C1 segment of cervical spinal cord (tissue), 14 donors: ENCODE measurements at regions not wholly inside any gene's neighbourhood (a gene's known extent, or its start where the extent isn't known, plus 50 kb on each side); places are given as distances from the start of the nearest gene placed in this dataset.
"Not testable (repeated sequence)": the region's sequence is repeated elsewhere in the genome, so short reads cannot be mapped to it uniquely, and the experiment has no call there.

Source experiments
- DNase-seq, 14 donors: peaks; one replicate each; lab custom pipeline; 2025; lab: John Stamatoyannopoulos, UW

DNA sequence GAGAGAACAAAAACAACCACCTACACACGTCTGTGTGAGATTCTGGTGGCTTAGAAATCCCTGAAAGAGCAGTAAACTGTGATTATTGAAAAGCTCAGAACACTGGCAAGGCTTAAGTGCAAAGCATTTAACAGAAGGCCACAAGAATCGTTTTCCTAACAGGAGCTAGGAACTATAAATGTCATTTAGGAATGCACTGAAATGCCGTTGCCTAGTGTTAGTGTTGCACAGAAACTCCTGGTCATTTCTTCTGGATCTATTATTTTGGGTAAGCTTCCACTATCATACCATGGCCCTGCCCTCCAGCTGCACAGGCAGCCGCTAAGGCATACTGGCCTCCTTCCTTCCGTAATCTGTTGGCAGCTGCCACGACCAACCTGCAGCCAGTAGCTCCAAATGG, 923.2 kb downstream of the NLGN4X start:
- DNase-seq, result no peak

GRCh38 chrX:5295004-5295403, 933.7 kb downstream of the NLGN4X start:
- DNase-seq, result no peak

- DNase-seq, result no peak
Measured at GRCh38 chrX:5290635-5291034, 938.0 kb downstream of the NLGN4X start.

DNA sequence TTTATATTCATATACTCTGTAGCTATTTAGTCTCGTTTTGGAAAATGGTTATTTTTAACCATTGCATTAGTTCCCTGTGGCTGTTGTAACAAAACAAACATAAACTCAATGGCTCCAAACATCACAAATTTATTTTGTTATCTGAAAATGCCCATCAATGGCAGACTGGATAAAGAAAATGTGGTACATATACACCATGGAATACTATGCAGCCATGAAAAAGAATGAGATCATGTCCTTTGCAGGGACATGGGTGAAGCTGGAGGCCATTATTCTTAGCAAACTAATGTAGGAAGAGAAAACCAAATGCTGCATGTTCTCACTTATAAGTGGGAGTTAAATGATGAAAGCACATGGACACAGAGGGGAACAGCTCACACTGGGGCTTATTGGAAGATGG, 938.7 kb downstream of the NLGN4X start:
- DNase-seq, result not testable (repeated sequence)

GRCh38 chrX:5278908-5279307, 949.8 kb downstream of the NLGN4X start:
- DNase-seq, result no peak

DNA sequence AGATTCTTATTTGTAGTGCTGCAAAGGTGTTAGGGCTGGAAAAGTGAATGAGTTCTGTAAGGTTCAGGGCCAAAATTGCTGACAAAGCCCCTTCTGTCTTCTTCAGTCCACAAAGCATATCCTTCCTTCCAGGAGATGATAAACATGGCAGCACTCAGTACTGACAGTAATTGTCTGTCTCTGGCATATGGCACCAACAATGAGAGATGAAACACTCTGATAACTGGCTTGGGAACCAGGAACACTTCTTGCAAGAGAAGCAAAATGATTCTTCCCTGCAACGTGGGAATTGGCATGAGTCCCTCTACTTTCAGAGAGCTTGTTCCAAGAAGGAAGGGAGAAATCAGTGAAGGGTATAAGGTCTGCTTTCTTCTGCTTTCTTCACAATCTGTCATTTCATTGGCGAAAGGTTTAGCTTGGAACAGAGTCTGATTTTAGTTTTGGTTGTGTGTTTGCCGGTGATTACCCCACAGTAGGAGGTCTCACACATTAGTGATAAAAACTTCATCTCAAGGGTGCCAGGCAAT, 963.3 kb downstream of the NLGN4X start:
- no peak for DNase-seq

GRCh38 chrX:5250106-5250505, 978.6 kb downstream of the NLGN4X start:
- no peak for DNase-seq

GRCh38 chrX:5242091-5242790, 986.4 kb downstream of the NLGN4X start:
- no peak for DNase-seq

GRCh38 chrX:5236749-5237148, 991.9 kb downstream of the NLGN4X start:
- no peak for DNase-seq

- no peak for DNase-seq
Measured at GRCh38 chrX:5236096-5236495, 992.6 kb downstream of the NLGN4X start.

DNA sequence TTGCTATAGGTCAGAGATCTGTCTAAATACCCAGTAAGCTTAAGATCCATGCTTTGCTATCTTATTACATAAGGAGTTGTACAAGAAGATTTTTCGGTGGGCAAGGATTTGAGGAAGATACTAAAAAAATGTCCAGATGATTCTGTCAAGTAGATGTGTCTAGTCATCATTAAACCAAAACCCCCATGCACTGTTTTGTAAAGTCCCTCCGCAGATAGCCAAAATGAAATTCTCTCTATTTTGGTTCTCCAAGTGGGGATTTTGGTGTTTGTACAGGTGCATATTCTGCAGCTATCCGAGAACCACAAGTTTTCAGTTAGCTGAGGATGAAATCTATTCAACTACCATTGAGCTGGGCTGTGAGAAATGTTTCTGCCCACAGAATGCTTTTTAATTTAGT, 994.8 kb downstream of the NLGN4X start:
- DNase-seq, result no peak

DNA sequence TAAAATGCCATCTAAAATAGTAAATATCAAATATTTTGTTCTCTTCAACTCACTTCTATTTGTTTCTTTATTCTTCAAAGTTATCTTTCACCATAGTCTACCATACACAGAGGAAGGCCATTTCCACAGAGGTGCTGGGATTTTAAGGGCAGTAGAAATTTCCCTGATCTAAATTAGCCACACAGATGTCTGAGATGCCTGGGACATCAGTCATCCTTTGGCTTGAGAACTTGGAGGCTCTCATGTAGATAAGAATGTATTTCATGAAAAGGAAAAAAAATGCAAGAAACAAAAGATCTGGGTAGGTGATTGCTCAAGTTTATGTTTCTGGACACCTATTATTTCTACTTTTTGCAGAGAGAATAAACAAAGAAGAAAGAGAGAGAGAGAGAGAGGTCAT, 1008.2 kb downstream of the NLGN4X start:
- DNase-seq, result no peak

- no peak for DNase-seq
Measured at GRCh38 chrX:5194806-5195205, 1033.9 kb downstream of the NLGN4X start.

GRCh38 chrX:5180135-5180741, 1048.4 kb downstream of the NLGN4X start:
- DNase-seq, result no peak

DNA sequence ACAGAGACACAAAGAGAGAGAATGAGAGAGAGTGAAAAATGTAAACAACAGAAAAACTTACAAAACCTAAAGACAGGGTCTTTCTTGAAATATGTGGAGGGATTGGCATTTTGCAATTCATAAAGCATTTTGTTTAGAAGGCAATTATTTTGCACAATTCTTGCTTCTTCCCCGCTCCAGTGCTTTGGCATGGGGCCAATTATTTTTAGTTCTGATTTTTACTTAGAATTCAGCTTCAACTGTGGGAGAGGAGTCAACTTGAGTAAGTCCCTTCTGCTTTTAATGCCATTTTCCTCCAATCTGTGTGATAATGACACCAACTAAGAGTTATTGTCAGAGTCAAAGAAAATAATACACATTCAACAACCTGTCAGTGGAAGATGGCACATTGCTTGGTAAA, 1051.9 kb downstream of the NLGN4X start:
- DNase-seq, result no peak

- no peak for DNase-seq
Measured at GRCh38 chrX:5163663-5164062, 1065.0 kb downstream of the NLGN4X start.

DNA sequence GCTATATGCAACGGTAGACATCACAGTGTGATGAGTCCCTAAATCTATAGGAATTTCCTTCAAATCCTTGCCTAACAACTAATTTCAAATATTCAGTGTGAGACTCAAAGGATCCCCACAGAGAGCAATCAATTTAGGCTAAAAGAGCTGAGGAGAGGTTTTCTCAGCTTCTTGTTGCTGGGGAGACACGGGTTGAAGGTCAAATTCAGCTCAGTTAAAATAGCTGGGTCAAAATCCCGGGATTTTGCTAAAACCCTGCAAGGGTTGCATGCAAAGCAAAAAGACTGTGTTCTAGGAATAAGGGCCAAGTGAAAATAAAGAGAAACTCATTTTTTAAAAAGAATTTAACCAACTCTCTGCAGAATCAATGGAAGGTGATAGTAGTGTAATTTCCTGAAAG, 1073.4 kb downstream of the NLGN4X start:
- no peak for DNase-seq

DNA sequence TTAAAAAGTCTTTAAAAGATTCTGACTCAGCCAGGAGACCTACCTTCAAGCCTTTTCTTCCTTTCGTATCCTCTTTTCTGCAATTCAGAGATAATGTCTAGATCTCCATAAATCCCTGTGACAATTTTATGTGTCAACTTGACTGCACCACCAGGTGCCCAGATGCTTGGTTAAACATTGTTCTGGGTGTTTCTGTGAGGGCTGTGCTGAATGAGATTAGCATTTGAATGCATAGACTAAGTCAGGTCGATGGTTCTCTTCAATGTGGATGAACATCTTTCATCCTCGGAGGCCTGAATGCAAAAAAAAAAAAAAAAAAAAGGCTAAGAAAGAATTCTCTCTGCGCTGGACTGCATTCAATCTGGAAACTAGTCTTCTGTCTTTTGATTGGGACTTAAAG, 1082.7 kb downstream of the NLGN4X start:
- DNase-seq, result no peak

DNA sequence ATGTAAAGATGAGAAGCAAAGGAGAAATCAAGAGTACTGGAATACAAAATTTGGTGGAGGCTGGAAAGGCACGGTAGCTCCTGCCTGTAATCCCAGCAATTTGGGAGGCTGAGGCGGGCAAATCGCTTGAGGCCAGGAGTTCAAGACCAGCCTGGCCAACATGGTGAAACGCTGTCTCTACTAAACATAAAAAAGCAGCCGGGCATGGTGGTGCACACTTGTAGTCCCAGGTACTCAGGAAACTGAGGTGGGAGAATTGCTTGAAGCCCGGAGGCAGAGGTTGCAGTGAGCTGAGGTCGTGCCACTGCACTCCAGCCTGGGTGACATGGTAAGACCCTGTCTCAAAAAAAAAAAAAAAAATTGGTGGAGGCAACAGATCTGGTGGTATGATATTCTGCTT, 1086.0 kb downstream of the NLGN4X start:
- DNase-seq, result no peak

DNA sequence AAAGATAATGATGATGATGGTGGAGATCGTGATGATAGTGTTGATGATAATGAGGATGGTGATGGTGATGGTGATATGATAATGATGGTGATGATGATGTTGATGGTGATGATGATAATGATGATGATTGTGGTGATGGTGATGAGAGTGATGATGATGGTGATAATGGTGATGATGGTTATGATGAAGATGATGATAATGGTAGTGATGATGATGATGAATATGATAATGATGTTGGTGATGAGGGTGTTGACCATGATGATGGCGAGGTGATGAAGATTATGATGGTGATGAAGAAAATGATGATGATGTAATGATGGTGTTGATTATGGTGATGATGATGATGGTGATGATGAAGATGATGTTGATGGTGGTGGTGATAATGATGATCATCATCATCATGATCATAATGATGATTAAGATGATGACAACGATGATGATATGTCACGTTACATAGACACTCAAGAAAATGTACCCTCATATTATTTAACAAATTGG, 1106.4 kb downstream of the NLGN4X start:
- DNase-seq, result no peak

GRCh38 chrX:5117816-5118215, 1110.9 kb downstream of the NLGN4X start:
- DNase-seq, result no peak

GRCh38 chrX:5113128-5113527, 1115.5 kb downstream of the NLGN4X start:
- no peak for DNase-seq

DNA sequence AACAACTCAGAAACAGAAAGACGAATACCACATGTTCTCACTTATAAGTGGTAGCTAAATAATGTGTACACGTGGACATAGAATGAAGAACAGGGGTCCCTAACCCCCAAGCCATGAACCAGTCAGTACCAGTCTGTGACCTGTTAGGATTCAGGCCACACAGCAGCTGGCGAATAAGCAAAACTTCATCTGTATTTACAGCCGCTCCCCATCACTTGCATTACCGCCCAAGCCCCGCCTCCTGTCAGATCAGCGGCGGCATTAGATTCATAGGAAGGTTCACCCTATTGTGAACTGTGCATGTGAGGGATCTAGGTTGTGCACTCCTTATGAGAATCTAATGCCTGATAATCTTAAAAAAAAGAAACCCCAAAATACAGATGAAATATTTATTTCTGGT, 1128.7 kb downstream of the NLGN4X start:
- DNase-seq, result no peak
